Activated CD4-positive, alpha-beta T cell treated with anti-CD3 and anti-CD28 coated beads, Interleukin-2, amount 10 ng/mL, durations not matched to agents 24 days and 14 days (primary cell): ENCODE measurements at regions not wholly inside any gene's neighbourhood (a gene's known extent, or its start where the extent isn't known, plus 50 kb on each side); places are given as distances from the start of the nearest gene placed in this dataset.
"Not testable (repeated sequence)": the region's sequence is repeated elsewhere in the genome, so short reads cannot be mapped to it uniquely, and the experiment has no call there.

Source experiments
- DNase-seq: peaks from one replicate; pipeline ENCODE4 v3.0.0; 2022
- H3K27ac Mint-ChIP-seq: one replicate; pipeline ENCODE4 v1.8.0; 2022; ENCODE audit warnings: mild to moderate bottlenecking, mixed read lengths
- H3K27me3 Mint-ChIP-seq: one replicate; pipeline ENCODE4 v1.8.0; 2022; ENCODE audit warnings: mixed read lengths
- H3K36me3 Mint-ChIP-seq: one replicate; pipeline ENCODE4 v1.8.0; 2022; ENCODE audit warnings: low read depth, mild to moderate bottlenecking, mixed read lengths
- H3K4me1 Mint-ChIP-seq: one replicate; pipeline ENCODE4 v1.8.0; 2021; ENCODE audit warnings: mixed read lengths
- H3K4me3 Mint-ChIP-seq: one replicate; pipeline ENCODE4 v1.8.0; 2022; ENCODE audit warnings: mild to moderate bottlenecking, moderate library complexity, mixed read lengths
- H3K9me3 Mint-ChIP-seq: one replicate; pipeline ENCODE4 v1.8.0; 2021; ENCODE audit warnings: mixed read lengths
- intact Hi-C: fragments of 100-400 bp; cut with micrococcal nuclease; formaldehyde crosslinking; loops from one replicate; pipeline ENCODE4 v1.15.1; 2023

DNA sequence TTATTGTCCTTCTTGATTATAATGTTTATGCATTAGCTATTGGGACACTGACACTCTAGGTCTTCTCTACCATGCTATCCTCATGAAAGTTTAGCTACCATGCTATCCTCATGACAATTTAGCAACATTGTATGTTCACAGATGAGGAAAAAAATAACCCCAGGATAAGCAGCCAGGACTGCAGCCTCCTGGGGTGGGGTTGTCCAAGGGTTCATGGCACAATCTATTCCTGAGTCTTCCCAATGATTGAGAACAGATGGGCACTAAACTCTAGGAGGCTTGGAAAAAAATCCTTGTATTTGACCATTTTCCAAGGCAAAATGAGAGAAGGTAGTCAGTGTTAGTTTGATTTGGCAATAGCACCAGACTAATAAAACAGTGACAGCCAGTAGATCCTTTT lies 619.8 kb upstream of the LCORL start:
- Mint-ChIP-seq H3K4me1 (no peaks in the 10 kb centered on the region), H3K27me3 (no peaks in the 10 kb centered on the region), H3K9me3 (no peaks in the 10 kb centered on the region), H3K4me3 (no peak overlapping the region), H3K27ac (no peak overlapping the region), H3K36me3 (no peaks in the 10 kb centered on the region)
- intact Hi-C loops = no loop called here
- DNase-seq = no peak

DNA sequence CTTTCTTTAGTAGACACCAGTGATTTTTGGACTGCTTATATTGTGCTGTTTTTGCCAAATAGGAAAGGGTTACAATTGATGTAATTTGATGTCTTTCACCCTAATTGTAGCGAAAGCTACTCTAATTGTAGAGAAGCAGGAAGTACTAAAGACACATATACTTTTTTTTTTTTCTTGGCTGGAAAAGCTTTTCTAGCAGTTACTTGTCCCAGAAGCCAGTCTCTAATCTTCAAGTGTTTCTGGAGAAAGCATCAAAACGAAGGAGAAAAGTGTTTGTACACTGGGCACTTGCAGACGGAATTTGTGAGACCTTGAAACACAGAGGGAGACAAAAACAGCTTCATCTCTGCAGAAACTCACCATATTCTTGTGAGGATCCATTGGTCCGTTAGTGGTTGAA lies 616.5 kb upstream of the LCORL start:
- Mint-ChIP-seq H3K27ac (no peak overlapping the region), H3K27me3 (no peaks in the 10 kb centered on the region), H3K4me3 (no peak overlapping the region), H3K36me3 (no peaks in the 10 kb centered on the region), H3K4me1 (no peaks in the 10 kb centered on the region), H3K9me3 (no peaks in the 10 kb centered on the region)
- DNase-seq = no peak
- intact Hi-C loops = no loop called here

DNA sequence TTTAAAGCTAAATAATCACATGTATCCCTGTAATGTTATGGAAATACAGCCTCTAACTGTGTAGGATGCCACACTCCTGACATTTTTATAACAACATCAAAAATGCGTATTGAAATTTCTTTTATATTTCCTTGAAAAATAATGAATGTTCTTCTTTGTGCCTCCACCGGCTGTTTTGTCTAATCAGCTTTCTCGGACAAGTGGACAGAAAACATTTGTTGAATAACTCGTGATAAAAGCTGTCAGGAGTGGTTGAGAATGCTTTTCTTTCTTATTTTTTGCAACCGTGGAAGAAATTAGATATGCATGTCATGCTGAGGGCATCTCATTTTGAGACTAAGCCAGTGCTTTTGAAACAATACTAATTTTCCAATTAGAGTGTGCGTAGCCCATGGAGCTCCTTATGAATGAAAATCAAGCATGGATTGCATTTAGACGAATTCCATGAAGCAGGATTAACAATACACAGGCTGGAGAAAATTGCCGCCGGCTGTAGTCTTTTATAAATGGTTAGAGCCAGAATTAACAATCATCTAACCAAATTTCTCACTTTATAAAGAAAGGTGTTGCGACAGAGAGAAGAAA lies 614.5 kb upstream of the LCORL start:
- Mint-ChIP-seq H3K9me3 (no peaks in the 10 kb centered on the region), H3K4me1 (no peaks in the 10 kb centered on the region), H3K36me3 (no peaks in the 10 kb centered on the region), H3K27me3 (no peaks in the 10 kb centered on the region), H3K27ac (no peak overlapping the region), H3K4me3 (no peak overlapping the region)
- intact Hi-C loops = no loop called here
- DNase-seq = no peak

DNA sequence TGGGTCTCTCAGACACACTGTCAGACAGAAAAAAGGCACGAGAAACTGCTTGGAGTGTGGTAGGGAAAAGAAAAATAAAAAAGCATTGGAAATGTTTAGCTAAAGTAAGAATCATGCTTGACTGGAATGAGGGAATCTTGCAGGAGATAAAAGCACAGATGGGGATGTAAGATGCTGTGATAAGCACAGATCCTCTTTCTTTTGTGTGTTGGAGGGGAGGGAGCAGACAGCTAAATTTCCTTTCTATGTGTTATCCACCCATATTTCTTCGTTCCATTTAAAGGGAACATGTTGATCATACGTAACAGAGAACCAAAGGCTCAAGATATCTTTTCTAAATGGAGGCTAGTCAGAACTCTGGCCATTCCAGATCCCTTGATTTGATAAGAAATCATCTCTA lies 614.0 kb upstream of the LCORL start:
- intact Hi-C loops = no loop called here
- no peaks in the 10 kb centered on the region for H3K9me3 Mint-ChIP-seq
- DNase-seq = no peak
- no peaks in the 10 kb centered on the region for H3K4me1 Mint-ChIP-seq
- no peak overlapping the region for H3K4me3 Mint-ChIP-seq
- H3K27ac Mint-ChIP-seq = no peak overlapping the region
- no peaks in the 10 kb centered on the region for H3K27me3 Mint-ChIP-seq
- H3K36me3 Mint-ChIP-seq = no peaks in the 10 kb centered on the region

DNA sequence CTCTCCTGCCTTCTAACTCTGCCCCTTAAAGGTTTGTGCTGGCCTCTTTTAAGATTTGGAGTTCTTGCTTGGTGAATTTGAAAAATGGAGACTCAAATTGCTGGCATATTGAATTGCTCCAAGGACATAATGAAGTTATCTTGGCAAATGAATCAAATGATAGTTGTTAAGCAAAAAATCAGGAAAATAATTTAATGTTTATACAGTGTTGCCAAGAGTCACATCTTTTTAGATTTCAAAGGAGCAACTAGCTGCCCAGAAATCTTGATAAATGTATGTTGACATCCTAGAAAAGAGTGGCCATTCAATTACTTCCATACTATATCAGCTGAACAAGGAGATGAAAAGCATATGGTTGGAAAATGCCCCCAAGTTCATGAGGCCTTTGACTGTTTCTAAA lies 610.0 kb upstream of the LCORL start:
- Mint-ChIP-seq H3K9me3 (no peaks in the 10 kb centered on the region), H3K27ac (no peak overlapping the region), H3K4me1 (no peaks in the 10 kb centered on the region), H3K36me3 (no peaks in the 10 kb centered on the region), H3K4me3 (no peak overlapping the region), H3K27me3 (no peaks in the 10 kb centered on the region)
- no peak for DNase-seq
- intact Hi-C loops = no loop called here

DNA sequence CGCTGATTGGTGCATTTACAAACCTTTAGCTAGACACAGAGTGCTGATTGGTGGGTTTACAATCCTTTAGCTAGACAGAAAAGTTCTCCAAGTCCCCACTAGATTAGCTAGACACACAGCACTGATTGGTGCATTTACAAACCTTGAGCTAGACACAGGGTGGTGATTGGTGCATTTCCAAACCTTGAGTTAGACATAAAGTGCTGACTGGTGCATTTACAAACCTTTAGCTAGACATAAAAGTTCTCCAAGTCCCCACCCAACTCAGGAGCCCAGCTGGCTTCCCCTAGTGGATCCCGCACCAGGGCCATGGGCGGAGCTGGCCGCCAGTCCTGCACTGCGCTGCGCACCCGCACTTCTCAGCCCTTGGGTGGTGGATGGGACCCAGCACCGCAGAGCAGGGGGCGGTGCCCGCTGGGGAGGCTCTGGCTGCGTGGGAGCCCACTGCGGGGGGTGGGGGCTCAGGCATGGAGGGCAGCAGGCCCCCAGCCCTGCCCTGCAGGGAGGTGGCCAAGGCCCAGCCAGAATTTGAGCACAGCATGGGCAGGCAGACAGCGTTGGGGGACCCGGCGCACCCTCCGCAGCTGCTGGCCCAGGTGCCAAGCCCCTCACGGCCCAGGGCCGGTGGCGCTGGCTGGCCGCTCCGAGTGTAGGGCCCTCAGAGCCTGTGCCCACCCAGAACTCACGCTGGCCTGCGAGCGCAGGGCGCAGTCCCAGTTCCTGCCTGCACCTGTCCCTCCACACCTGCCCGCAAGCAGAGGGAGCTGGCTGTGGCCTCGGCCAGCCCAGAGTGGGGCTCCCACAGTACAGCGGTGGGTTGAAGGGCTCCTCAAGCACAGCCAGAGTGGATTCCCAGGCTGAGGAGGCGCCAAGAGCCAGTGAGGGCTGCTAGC lies 608.9 kb upstream of the LCORL start:
- no peak overlapping the region for H3K4me3 Mint-ChIP-seq
- H3K4me1 Mint-ChIP-seq = no peaks in the 10 kb centered on the region
- no peaks in the 10 kb centered on the region for H3K9me3 Mint-ChIP-seq
- no peak overlapping the region for H3K27ac Mint-ChIP-seq
- DNase-seq = no peak
- intact Hi-C loops = no loop called here
- no peaks in the 10 kb centered on the region for H3K27me3 Mint-ChIP-seq
- no peaks in the 10 kb centered on the region for H3K36me3 Mint-ChIP-seq

DNA sequence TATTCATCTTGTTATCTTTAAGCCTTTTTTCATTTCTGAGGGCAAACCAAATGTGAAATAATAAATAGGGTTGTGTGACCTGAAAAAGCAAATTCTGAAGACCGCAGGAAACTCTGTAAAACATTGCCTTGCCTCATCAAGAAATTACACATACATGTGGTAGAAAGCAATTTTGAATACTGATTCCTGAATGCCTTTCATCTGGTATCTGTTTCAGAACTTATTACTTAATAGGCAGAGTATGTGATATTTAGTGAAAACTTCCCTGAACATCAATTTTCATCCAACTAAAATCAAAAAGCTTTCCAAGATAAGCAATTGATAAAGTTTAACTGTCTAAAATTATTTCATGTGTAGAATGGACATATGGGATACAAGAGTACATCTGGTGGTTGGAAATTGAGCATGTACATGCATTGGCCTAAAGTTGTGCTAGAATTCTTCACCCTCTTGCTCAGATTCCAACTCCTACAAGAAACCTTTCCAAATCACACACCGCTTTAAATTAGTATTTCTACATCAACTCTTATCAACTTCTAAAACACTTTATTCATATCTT lies 606.0 kb upstream of the LCORL start:
- Mint-ChIP-seq H3K27ac (no peak overlapping the region), H3K4me3 (no peak overlapping the region), H3K36me3 (no peaks in the 10 kb centered on the region), H3K27me3 (no peaks in the 10 kb centered on the region), H3K4me1 (no peaks in the 10 kb centered on the region), H3K9me3 (no peaks in the 10 kb centered on the region)
- no peak for DNase-seq
- intact Hi-C loops = no loop called here

DNA sequence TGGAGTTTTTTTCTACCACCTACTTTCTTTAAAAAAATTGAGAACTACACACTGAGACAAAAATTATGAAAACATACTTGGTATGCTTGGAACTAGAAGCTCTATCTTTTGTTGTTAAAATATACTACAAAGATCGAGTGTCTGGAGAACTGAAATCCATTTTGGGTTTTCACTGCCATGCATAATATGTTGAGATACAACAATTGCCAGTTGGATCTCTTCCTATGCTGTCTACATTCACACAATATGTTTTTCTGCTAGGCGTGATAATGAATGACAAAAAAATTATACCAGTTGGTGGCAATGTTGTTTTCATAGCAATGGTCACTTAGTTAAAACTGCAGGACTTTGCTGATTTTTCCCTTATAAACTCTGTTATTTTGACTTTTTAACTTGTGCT lies 605.4 kb upstream of the LCORL start:
- H3K4me1 Mint-ChIP-seq = no peaks in the 10 kb centered on the region
- H3K27ac Mint-ChIP-seq = no peak overlapping the region
- DNase-seq = no peak
- no peaks in the 10 kb centered on the region for H3K36me3 Mint-ChIP-seq
- H3K4me3 Mint-ChIP-seq = no peak overlapping the region
- no peaks in the 10 kb centered on the region for H3K9me3 Mint-ChIP-seq
- H3K27me3 Mint-ChIP-seq = no peaks in the 10 kb centered on the region
- intact Hi-C loops = no loop called here

DNA sequence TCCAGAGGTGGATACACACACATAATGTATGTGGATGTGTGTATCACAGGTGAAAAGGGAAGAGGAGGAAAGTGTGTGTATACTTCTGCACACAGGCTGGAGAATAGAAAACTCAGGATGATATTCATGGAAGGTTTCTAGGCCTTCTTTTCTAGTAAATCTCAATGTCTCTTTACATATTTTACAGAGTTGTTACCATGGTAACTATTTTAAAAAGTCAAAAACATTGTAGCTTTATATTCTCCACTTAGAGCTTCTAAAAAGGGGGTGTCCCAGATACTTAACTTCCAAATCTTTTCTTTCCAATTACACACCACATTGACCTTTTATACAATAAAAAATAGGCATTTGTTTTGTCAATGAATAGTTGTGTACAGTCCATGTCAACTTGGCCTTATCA lies 604.8 kb upstream of the LCORL start:
- no peak for DNase-seq
- H3K4me1 Mint-ChIP-seq = no peaks in the 10 kb centered on the region
- H3K9me3 Mint-ChIP-seq = no peaks in the 10 kb centered on the region
- no peaks in the 10 kb centered on the region for H3K36me3 Mint-ChIP-seq
- H3K4me3 Mint-ChIP-seq = no peak overlapping the region
- H3K27me3 Mint-ChIP-seq = no peaks in the 10 kb centered on the region
- intact Hi-C loops = no loop called here
- H3K27ac Mint-ChIP-seq = no peak overlapping the region

DNA sequence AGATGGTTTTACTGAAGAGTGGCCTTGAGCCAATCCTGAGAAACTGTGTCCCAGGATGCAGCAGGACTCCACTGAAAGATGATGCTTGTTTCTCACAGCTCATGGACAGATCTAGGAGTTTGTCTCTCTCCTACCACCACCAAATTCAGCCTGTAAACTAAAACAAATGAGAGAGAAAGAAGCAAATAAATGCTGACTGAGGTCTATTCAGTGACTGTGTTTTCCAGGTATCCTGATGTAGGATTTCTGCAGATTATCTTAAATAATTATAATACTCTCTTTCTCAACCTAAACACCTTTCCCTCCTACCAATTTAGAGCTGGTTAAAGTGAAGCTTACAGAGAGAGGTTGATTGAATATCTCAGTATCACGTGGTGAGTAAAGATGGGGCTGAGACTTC lies 599.6 kb upstream of the LCORL start:
- H3K4me1 Mint-ChIP-seq = no peaks in the 10 kb centered on the region
- no peaks in the 10 kb centered on the region for H3K9me3 Mint-ChIP-seq
- intact Hi-C loops = no loop called here
- no peak overlapping the region for H3K4me3 Mint-ChIP-seq
- no peak overlapping the region for H3K27ac Mint-ChIP-seq
- DNase-seq = no peak
- H3K36me3 Mint-ChIP-seq = no peaks in the 10 kb centered on the region
- H3K27me3 Mint-ChIP-seq = no peaks in the 10 kb centered on the region

DNA sequence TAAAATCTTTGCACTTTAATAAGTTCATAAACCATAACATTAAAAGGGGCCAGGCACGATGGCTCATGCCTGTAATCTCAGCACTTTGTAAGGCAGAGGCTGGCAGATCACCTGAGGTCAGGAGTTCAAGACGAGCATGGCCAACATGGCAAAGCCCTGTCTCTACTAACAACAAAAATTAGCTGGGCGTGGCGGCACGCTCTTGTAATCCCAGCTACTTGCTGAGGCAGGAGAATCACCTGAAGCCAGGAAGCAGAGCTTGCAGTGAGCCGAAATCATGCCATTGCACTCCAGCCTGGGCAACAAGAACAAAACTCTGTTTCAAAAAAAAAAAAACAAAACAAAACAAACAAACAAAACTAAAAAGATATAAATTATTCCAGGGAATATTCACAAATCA lies 595.2 kb upstream of the LCORL start:
- Mint-ChIP-seq H3K27ac (no peak overlapping the region), H3K4me1 (no peaks in the 10 kb centered on the region), H3K4me3 (no peak overlapping the region), H3K27me3 (no peaks in the 10 kb centered on the region), H3K36me3 (no peaks in the 10 kb centered on the region), H3K9me3 (no peaks in the 10 kb centered on the region)
- DNase-seq = no peak
- intact Hi-C loops = no loop called here

DNA sequence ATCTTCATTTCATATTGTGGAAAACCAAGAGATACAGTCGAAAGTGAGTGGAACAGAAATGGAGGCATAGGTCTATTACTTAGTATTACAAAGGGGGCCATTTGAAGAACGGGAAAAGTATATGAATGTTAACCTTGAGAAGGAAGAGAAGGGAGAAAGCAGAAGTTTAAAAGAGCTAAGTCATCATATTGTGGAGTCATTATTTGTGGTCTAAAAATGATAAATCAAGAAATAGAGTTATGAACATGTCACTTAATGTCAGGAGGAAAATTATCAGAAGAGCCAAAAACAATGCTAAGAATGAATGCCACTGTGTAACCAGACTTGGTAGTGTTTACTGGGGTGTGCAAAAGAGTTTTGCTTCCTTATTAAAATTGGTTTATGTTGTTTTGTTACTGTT lies 589.5 kb upstream of the LCORL start:
- intact Hi-C loops = no loop called here

DNA sequence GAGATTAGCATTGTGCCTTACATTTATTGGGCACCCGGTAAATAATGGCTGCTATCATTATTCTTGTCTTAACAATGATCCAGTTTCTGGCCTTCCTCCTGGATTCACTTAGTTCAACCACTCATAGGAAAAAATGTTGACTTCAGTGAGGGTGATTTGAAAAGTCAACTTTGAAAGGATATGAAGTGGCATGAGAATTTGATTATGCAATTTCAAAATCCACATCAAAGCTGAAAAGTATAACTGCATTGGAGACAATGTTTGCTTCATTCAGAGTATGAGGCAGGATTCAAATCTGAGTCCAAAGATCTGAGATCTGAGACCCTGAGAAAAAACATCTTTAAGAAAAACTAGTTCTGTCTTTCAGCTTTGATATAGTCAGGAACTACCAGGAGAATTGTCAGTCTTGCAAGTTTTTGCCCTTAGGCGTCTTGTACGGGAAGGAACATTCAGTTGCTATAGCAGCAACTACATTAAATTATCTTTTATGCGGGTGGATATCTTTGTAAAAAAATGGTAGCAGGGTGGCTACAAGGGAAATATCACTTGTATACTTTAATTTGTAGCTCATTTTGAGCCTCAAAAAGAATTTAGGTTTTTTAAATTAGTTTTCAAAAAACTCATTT lies 587.5 kb upstream of the LCORL start:
- no peaks in the 10 kb centered on the region for H3K27me3 Mint-ChIP-seq
- no peaks in the 10 kb centered on the region for H3K36me3 Mint-ChIP-seq
- H3K27ac Mint-ChIP-seq = no peak overlapping the region
- no peaks in the 10 kb centered on the region for H3K4me1 Mint-ChIP-seq
- peaks cover 9% of the 10 kb centered on the region for H3K9me3 Mint-ChIP-seq
- intact Hi-C loops = no loop called here
- DNase-seq = no peak
- H3K4me3 Mint-ChIP-seq = no peak overlapping the region

More for the DNA sequence above, 589.5 kb upstream of the LCORL start:
- no peaks in the 10 kb centered on the region for H3K4me1 Mint-ChIP-seq
- no peak overlapping the region for H3K27ac Mint-ChIP-seq
- DNase-seq = no peak
- no peaks in the 10 kb centered on the region for H3K36me3 Mint-ChIP-seq
- H3K4me3 Mint-ChIP-seq = no peak overlapping the region
- no peaks in the 10 kb centered on the region for H3K27me3 Mint-ChIP-seq
- H3K9me3 Mint-ChIP-seq = peaks cover 9% of the 10 kb centered on the region

DNA sequence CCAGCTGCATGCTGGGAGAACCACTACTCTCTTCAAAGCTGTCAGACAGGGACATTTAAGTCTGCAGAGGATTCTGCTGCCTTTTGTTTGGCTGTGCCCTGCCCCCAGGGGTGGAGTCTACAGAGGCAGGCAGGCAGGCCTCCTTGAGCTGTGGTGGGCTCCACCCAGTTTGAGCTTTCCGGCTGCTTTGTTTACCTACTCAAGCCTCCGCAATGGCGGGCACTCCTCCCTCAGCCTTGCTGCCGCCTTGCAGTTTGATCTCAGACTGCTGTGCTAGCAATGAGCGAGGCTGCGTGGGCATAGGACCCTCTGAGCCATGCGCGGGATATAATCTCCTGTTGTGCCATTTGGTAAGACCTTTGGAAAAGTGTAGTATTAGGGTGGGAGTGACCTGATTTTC lies 581.1 kb upstream of the LCORL start:
- H3K27ac Mint-ChIP-seq, DNase-seq, H3K36me3 Mint-ChIP-seq, H3K4me3 Mint-ChIP-seq, H3K9me3 Mint-ChIP-seq, intact Hi-C loops, H3K4me1 Mint-ChIP-seq, H3K27me3 Mint-ChIP-seq: not testable (repeated sequence)
